Mesendoderm (in vitro differentiated cells): ENCODE measurements at regions not wholly inside any gene's neighbourhood (a gene's known extent, or its start where the extent isn't known, plus 50 kb on each side); places are given as distances from the start of the nearest gene placed in this dataset.

Source experiments
- DNase-seq: peaks from one replicate; pipeline ENCODE4 v3.0.0; 2013
- H2AK5ac ChIP-seq: 2 replicates; pipeline ENCODE4 v1.6.1; 2013; ENCODE audit warnings: low read length, inconsistent platforms
- H2BK120ac ChIP-seq: 2 replicates; pipeline ENCODE4 v1.6.1; 2013; ENCODE audit warnings: low read depth, mild to moderate bottlenecking, low read length, moderate library complexity, mixed read lengths
- H2BK15ac ChIP-seq: replicated peaks from 2 replicates; pipeline ENCODE4 v1.6.1; 2013; ENCODE audit warnings: low read depth, mild to moderate bottlenecking, moderate library complexity
- H2BK5ac ChIP-seq: 2 replicates; pipeline ENCODE4 v1.6.1; 2013; ENCODE audit warnings: low read length, inconsistent platforms
- H3K18ac ChIP-seq: 2 replicates; pipeline ENCODE4 v1.6.1; 2013; ENCODE audit warnings: mild to moderate bottlenecking, low read length, mixed read lengths
- H3K23ac ChIP-seq: one replicate; pipeline ENCODE4 v1.6.1; 2013; ENCODE audit warnings: low read length
- H3K27ac ChIP-seq: 2 replicates; pipeline ENCODE4 v1.5.1; 2013; ENCODE audit warnings: low read depth, mild to moderate bottlenecking, inconsistent platforms, low read length, moderate library complexity
- H3K27me3 ChIP-seq: 2 replicates; pipeline ENCODE4 v1.6.1; 2013; ENCODE audit warnings: low read length, control low read depth, mild to moderate bottlenecking, inconsistent platforms; ENCODE audit not compliant: insufficient read depth, poor library complexity
- H3K36me3 ChIP-seq: 2 replicates; pipeline ENCODE4 v1.6.1; 2013; ENCODE audit warnings: low read length, inconsistent platforms; ENCODE audit not compliant: control insufficient read depth, insufficient read depth
- H3K4ac ChIP-seq: one replicate; pipeline ENCODE4 v1.6.1; 2013; ENCODE audit warnings: low read depth, mild to moderate bottlenecking, low read length, moderate library complexity
- H3K4me1 ChIP-seq: 2 replicates; pipeline ENCODE4 v1.6.1; 2013; ENCODE audit warnings: low read depth, low read length, inconsistent platforms; ENCODE audit not compliant: control insufficient read depth
- H3K4me2 ChIP-seq: 2 replicates; pipeline ENCODE4 v1.6.1; 2013; ENCODE audit warnings: low read length
- H3K4me3 ChIP-seq: 2 replicates; pipeline ENCODE4 v1.5.1; 2013; ENCODE audit warnings: mild to moderate bottlenecking, low read length
- H3K56ac ChIP-seq: one replicate; pipeline ENCODE4 v1.6.1; 2013; ENCODE audit warnings: low read length
- H3K79me1 ChIP-seq: 2 replicates; pipeline ENCODE4 v1.6.1; 2013; ENCODE audit warnings: low read length, inconsistent platforms
- H3K79me2 ChIP-seq: 2 replicates; pipeline ENCODE4 v1.6.1; 2013; ENCODE audit warnings: mild to moderate bottlenecking, low read length; ENCODE audit not compliant: control insufficient read depth, insufficient read depth
- H3K9ac ChIP-seq: 2 replicates; pipeline ENCODE4 v1.6.1; 2013; ENCODE audit warnings: low read length, inconsistent platforms
- H4K5ac ChIP-seq: one replicate; pipeline ENCODE4 v1.6.1; 2013; ENCODE audit warnings: low read length
- H4K8ac ChIP-seq: one replicate; pipeline ENCODE4 v1.6.1; 2013; ENCODE audit warnings: low read depth, mild to moderate bottlenecking, control low read depth, low read length, moderate library complexity
- WGBS: extraction: QIAGEN DNeasy Blood & Tissue Kit; methylation state at CpG from one replicate; pipeline ENCODE4 v1.1.7; 2013; ENCODE audit warnings: low lambda C conversion rate, missing lambda C conversion rate; ENCODE audit not compliant: insufficient coverage; ENCODE audit errors: extremely low coverage; 5-methylcytosine and 5-hydroxymethylcytosine counted together

DNA sequence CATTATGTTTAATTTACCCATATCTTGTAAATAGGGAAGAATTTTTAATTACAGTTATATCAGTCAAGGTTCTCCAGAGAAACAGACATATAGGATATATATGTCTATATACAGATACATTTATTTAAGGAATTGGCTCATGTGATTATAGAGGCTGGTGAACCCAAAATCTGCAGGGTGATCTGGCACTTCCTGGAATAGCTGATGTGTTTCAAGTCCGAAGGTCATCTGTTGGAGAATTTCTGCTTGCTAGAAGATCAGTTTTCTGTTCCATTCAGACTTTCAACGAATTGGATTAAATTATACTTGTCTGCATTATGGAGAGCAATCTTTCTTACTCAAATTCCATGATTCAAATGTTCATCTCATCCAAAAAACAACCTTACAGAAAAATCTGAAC lies 694.6 kb upstream of the DPPA4 start:
- Histone ChIP-seq H3K4me3 (no peak overlapping the region), H2BK15ac (no peak overlapping the region), H3K23ac (no peak overlapping the region), H3K4ac (no peak overlapping the region), H3K79me1 (no peaks in the 10 kb centered on the region), H2AK5ac (no peak overlapping the region), H4K8ac (no peak overlapping the region), H3K27me3 (no peaks in the 10 kb centered on the region), H2BK120ac (no peak overlapping the region), H3K4me1 (no peaks in the 10 kb centered on the region), H4K5ac (no peak overlapping the region), H3K79me2 (no peaks in the 10 kb centered on the region), H2BK5ac (no peak overlapping the region), H3K4me2 (no peak overlapping the region), H3K36me3 (no peaks in the 10 kb centered on the region), H3K56ac (no peak overlapping the region), H3K9ac (no peak overlapping the region), H3K18ac (no peak overlapping the region), H3K27ac (no peak overlapping the region)
- WGBS, result no CpG with 5 or more reads among the region's 2 CpGs
- DNase-seq, result no peak

DNA sequence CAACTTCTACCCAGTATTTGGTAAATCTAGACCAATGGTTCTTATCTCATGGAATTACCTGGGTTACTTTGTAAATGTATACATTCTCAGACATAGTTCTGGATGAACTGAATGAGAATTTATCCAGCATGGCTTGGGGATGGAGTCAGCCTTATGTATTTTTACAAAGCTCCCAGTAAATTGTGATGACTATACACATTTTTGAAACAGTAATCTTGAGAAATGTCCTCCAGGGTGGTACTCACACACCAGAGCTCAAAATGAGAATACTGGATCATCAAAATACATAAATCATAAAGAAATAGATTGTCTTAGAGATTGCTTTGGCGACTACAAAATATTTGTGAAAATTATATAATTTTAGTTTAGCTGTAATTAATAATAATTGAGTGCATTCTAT lies 722.1 kb upstream of the DPPA4 start:
- no CpG with 5 or more reads among the region's 1 CpG for WGBS

GRCh38 chr3:110062716-110063115 lies 725.4 kb upstream of the DPPA4 start:
- H3K79me2 ChIP-seq, result no peaks in the 10 kb centered on the region
- H3K27ac ChIP-seq, result no peak overlapping the region
- no peak overlapping the region for H3K4me3 ChIP-seq
- no peak overlapping the region for H3K23ac ChIP-seq
- no peak for DNase-seq
- no peaks in the 10 kb centered on the region for H3K4me1 ChIP-seq
- no peak overlapping the region for H4K5ac ChIP-seq
- no peak overlapping the region for H3K18ac ChIP-seq
- no peaks in the 10 kb centered on the region for H3K27me3 ChIP-seq
- no peak overlapping the region for H4K8ac ChIP-seq
- H3K4ac ChIP-seq, result no peak overlapping the region
- H3K56ac ChIP-seq, result no peak overlapping the region
- H2BK5ac ChIP-seq, result no peak overlapping the region
- H2BK120ac ChIP-seq, result no peak overlapping the region
- H2AK5ac ChIP-seq, result no peak overlapping the region
- no peaks in the 10 kb centered on the region for H3K36me3 ChIP-seq
- no peak overlapping the region for H3K9ac ChIP-seq
- no peak overlapping the region for H3K4me2 ChIP-seq
- H2BK15ac ChIP-seq, result no peak overlapping the region
- H3K79me1 ChIP-seq, result no peaks in the 10 kb centered on the region

More for the DNA sequence above, 722.1 kb upstream of the DPPA4 start:
- Histone ChIP-seq H3K9ac (no peak overlapping the region), H3K27me3 (no peaks in the 10 kb centered on the region), H2BK15ac (no peak overlapping the region), H2AK5ac (no peak overlapping the region), H3K79me2 (no peaks in the 10 kb centered on the region), H3K4me3 (no peak overlapping the region), H3K27ac (no peak overlapping the region), H3K23ac (no peak overlapping the region), H4K8ac (no peak overlapping the region), H2BK5ac (no peak overlapping the region), H3K56ac (no peak overlapping the region), H3K4ac (no peak overlapping the region), H3K4me2 (no peak overlapping the region), H2BK120ac (no peak overlapping the region), H3K4me1 (no peaks in the 10 kb centered on the region), H3K79me1 (no peaks in the 10 kb centered on the region), H3K36me3 (no peaks in the 10 kb centered on the region), H4K5ac (no peak overlapping the region), H3K18ac (no peak overlapping the region)
- DNase-seq, result no peak

DNA sequence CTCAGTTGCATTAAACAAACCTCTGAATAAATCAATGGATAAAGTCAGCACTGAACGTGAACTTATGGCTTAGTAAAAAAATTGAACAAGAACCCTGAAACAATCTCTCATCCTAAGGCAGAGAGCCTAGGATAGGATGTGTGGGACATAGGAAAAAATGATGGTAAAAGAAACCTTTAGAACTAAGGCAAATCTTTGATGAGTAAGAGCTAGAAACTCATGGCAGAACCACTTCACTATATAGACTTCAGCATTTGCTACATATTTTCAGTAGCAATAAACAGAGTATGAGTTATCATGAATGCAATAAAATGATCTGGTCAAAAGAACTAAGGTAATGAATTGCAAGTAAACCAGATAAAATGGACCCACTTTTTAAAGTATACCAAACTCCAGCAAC lies 725.8 kb upstream of the DPPA4 start:
- H3K36me3 ChIP-seq, result no peaks in the 10 kb centered on the region
- no peak overlapping the region for H2BK5ac ChIP-seq
- H3K23ac ChIP-seq, result no peak overlapping the region
- H3K4ac ChIP-seq, result no peak overlapping the region
- H2BK120ac ChIP-seq, result no peak overlapping the region
- H3K79me2 ChIP-seq, result no peaks in the 10 kb centered on the region
- DNase-seq, result no peak
- H2BK15ac ChIP-seq, result no peak overlapping the region
- no peak overlapping the region for H3K56ac ChIP-seq
- no peak overlapping the region for H3K9ac ChIP-seq
- H3K27ac ChIP-seq, result no peak overlapping the region
- no peak overlapping the region for H2AK5ac ChIP-seq
- no peak overlapping the region for H4K5ac ChIP-seq
- no CpG with 5 or more reads among the region's 1 CpG for WGBS
- H3K4me1 ChIP-seq, result no peaks in the 10 kb centered on the region
- H3K18ac ChIP-seq, result no peak overlapping the region
- no peak overlapping the region for H4K8ac ChIP-seq
- no peak overlapping the region for H3K4me3 ChIP-seq
- H3K27me3 ChIP-seq, result no peaks in the 10 kb centered on the region
- H3K79me1 ChIP-seq, result no peaks in the 10 kb centered on the region
- no peak overlapping the region for H3K4me2 ChIP-seq

DNA sequence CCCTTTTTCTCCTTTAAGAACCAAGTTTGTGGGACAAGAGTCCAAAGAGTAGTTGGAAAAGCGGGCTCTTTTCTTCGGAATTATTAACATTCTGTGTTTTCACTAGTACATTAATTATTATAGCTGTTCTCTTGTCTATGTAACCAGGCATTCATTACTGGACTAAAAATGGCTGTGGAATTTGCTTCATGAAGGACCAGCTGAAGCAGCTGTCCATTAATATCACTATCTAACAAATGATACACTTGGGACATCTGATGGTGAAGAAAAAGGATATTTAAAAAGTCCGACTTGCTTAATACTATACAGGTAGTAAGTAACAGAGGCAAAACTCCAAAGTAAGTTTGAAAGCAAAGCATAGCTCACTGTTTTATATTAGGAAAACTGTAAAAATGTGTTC lies 728.9 kb upstream of the DPPA4 start:
- Histone ChIP-seq H2AK5ac (no peak overlapping the region), H3K4me2 (no peak overlapping the region), H3K4me3 (no peak overlapping the region), H3K56ac (no peak overlapping the region), H3K18ac (no peak overlapping the region), H3K27me3 (no peaks in the 10 kb centered on the region), H2BK120ac (no peak overlapping the region), H4K5ac (no peak overlapping the region), H3K4ac (no peak overlapping the region), H3K23ac (no peak overlapping the region), H4K8ac (no peak overlapping the region), H3K9ac (no peak overlapping the region), H3K36me3 (no peaks in the 10 kb centered on the region), H3K27ac (no peak overlapping the region), H3K79me2 (no peaks in the 10 kb centered on the region), H2BK5ac (no peak overlapping the region), H2BK15ac (no peak overlapping the region), H3K79me1 (no peaks in the 10 kb centered on the region), H3K4me1 (no peaks in the 10 kb centered on the region)
- WGBS, result no CpG with 5 or more reads among the region's 3 CpGs
- no peak for DNase-seq

DNA sequence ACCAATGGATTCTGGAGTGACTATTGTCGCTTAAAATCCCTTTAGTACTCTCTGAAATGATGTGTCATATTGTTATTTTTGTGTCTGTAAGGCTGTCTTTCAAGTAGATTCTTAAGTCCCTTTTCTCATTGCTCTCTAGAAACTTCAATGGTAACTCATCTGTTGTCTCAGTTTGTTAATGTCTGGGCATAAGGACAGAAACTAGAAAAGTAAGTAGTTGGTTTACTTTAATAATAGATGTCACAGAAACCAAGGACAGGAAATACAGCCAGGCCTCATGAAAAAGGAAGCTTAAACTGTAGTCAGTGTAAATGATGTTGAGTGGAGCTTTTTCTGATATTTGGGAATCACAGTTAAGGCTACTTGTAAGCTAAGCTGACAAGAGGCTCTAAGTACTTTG lies 730.2 kb upstream of the DPPA4 start:
- no peak overlapping the region for H3K9ac ChIP-seq
- no peak overlapping the region for H3K23ac ChIP-seq
- H3K4me2 ChIP-seq, result no peak overlapping the region
- H2BK5ac ChIP-seq, result no peak overlapping the region
- H4K8ac ChIP-seq, result no peak overlapping the region
- no peak overlapping the region for H3K18ac ChIP-seq
- no peak overlapping the region for H2AK5ac ChIP-seq
- no peak overlapping the region for H3K56ac ChIP-seq
- no peaks in the 10 kb centered on the region for H3K36me3 ChIP-seq
- H2BK120ac ChIP-seq, result no peak overlapping the region
- H3K4me1 ChIP-seq, result no peaks in the 10 kb centered on the region
- H3K79me2 ChIP-seq, result no peaks in the 10 kb centered on the region
- no peaks in the 10 kb centered on the region for H3K79me1 ChIP-seq
- no peak overlapping the region for H4K5ac ChIP-seq
- H3K27ac ChIP-seq, result no peak overlapping the region
- H3K27me3 ChIP-seq, result no peaks in the 10 kb centered on the region
- H3K4me3 ChIP-seq, result no peak overlapping the region
- DNase-seq, result no peak
- H3K4ac ChIP-seq, result no peak overlapping the region
- WGBS, result no CpG with 5 or more reads among the region's 1 CpG
- no peak overlapping the region for H2BK15ac ChIP-seq
